Osteoblast (primary cell): ENCODE measurements at regions not wholly inside any gene's neighbourhood (a gene's known extent, or its start where the extent isn't known, plus 50 kb on each side); places are given as distances from the start of the nearest gene placed in this dataset.
"Not testable (repeated sequence)": the region's sequence is repeated elsewhere in the genome, so short reads cannot be mapped to it uniquely, and the experiment has no call there.

Experiments
- DNase-seq: peaks from one replicate; pipeline ENCODE4 v3.0.0; 2011; ENCODE audit warnings: low spot score, mixed read lengths; ENCODE audit not compliant: insufficient read length; ENCODE audit errors: missing footprints
- H2AFZ ChIP-seq: 2 replicates; pipeline ENCODE4 v1.6.0; 2011; ENCODE audit warnings: mild to moderate bottlenecking, low read length
- H3K27ac ChIP-seq: 2 replicates; pipeline ENCODE4 v1.5.1; 2011; ENCODE audit warnings: mild to moderate bottlenecking, low read depth, low read length, moderate library complexity
- H3K27me3 ChIP-seq: 2 replicates; pipeline ENCODE4 v1.6.0; 2012; ENCODE audit warnings: mild to moderate bottlenecking, control low read depth, inconsistent platforms, low read length, moderate library complexity; ENCODE audit not compliant: insufficient read depth
- H3K36me3 ChIP-seq: 2 replicates; pipeline ENCODE4 v1.5.1; 2011; ENCODE audit warnings: mild to moderate bottlenecking, low read length, control low read depth, moderate library complexity; ENCODE audit not compliant: insufficient read depth
- H3K4me1 ChIP-seq: 2 replicates; pipeline ENCODE4 v1.5.1; 2011; ENCODE audit warnings: mild to moderate bottlenecking, low read length, control low read depth, moderate library complexity; ENCODE audit not compliant: insufficient read depth
- H3K4me2 ChIP-seq: 2 replicates; pipeline ENCODE4 v1.6.0; 2011; ENCODE audit warnings: mild to moderate bottlenecking, low read length; ENCODE audit not compliant: insufficient read depth
- H3K4me3 ChIP-seq: fragments of 200-600 bp; sonication (generic); 3 replicates; pipeline ENCODE4 v1.5.1; 2012; ENCODE audit warnings: mild to moderate bottlenecking, low read length, inconsistent platforms; ENCODE audit not compliant: insufficient read depth
- H3K79me2 ChIP-seq: 2 replicates; pipeline ENCODE4 v1.6.0; 2012; ENCODE audit warnings: mild to moderate bottlenecking, low read length, control low read depth, inconsistent platforms; ENCODE audit not compliant: insufficient read depth
- H3K9me3 ChIP-seq: 2 replicates; pipeline ENCODE4 v1.5.1; 2011; ENCODE audit warnings: low read depth, low read length, control low read depth
- H4K20me1 ChIP-seq: 2 replicates; pipeline ENCODE4 v1.6.0; 2012; ENCODE audit warnings: mild to moderate bottlenecking, low read length, control low read depth; ENCODE audit not compliant: insufficient read depth
- TF ChIP-seq, protein P1 (sequence below): IDR thresholded peaks from 2 replicates; pipeline ENCODE4 v1.5.1; 2011; ENCODE audit warnings: mild to moderate bottlenecking, low read depth, low read length, moderate library complexity; ENCODE audit errors: extremely low read depth

GRCh38 chr3:59368900-59369675 lies 319.3 kb upstream of the CFAP20DC start:
- H3K4me2 ChIP-seq: no peak overlapping the region
- H3K27ac ChIP-seq: no peak overlapping the region
- no peaks in the 10 kb centered on the region for H3K36me3 ChIP-seq
- H3K9me3 ChIP-seq: no peaks in the 10 kb centered on the region
- TF ChIP-seq, protein P1, sequence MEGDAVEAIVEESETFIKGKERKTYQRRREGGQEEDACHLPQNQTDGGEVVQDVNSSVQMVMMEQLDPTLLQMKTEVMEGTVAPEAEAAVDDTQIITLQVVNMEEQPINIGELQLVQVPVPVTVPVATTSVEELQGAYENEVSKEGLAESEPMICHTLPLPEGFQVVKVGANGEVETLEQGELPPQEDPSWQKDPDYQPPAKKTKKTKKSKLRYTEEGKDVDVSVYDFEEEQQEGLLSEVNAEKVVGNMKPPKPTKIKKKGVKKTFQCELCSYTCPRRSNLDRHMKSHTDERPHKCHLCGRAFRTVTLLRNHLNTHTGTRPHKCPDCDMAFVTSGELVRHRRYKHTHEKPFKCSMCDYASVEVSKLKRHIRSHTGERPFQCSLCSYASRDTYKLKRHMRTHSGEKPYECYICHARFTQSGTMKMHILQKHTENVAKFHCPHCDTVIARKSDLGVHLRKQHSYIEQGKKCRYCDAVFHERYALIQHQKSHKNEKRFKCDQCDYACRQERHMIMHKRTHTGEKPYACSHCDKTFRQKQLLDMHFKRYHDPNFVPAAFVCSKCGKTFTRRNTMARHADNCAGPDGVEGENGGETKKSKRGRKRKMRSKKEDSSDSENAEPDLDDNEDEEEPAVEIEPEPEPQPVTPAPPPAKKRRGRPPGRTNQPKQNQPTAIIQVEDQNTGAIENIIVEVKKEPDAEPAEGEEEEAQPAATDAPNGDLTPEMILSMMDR: no peak
- H3K4me3 ChIP-seq: no peak overlapping the region
- no peaks in the 10 kb centered on the region for H3K27me3 ChIP-seq
- DNase-seq: no peak
- H3K4me1 ChIP-seq: peaks cover 7% of the 10 kb centered on the region
- no peaks in the 10 kb centered on the region for H4K20me1 ChIP-seq
- no peak overlapping the region for H2AFZ ChIP-seq
- H3K79me2 ChIP-seq: no peaks in the 10 kb centered on the region

GRCh38 chr3:59367150-59367549 lies 317.3 kb upstream of the CFAP20DC start:
- Histone ChIP-seq H3K36me3 (no peaks in the 10 kb centered on the region), H3K27ac (no peak overlapping the region), H4K20me1 (no peaks in the 10 kb centered on the region), H2AFZ (no peak overlapping the region), H3K4me3 (no peak overlapping the region), H3K27me3 (no peaks in the 10 kb centered on the region), H3K4me2 (no peak overlapping the region), H3K79me2 (no peaks in the 10 kb centered on the region), H3K4me1 (peaks cover 7% of the 10 kb centered on the region), H3K9me3 (no peaks in the 10 kb centered on the region)
- no peak for DNase-seq
- TF ChIP-seq, protein P1: no peak

GRCh38 chr3:59366218-59366617 lies 316.4 kb upstream of the CFAP20DC start:
- no peaks in the 10 kb centered on the region for H4K20me1 ChIP-seq
- no peaks in the 10 kb centered on the region for H3K27me3 ChIP-seq
- no peak overlapping the region for H3K4me3 ChIP-seq
- no peaks in the 10 kb centered on the region for H3K9me3 ChIP-seq
- no peaks in the 10 kb centered on the region for H3K36me3 ChIP-seq
- TF ChIP-seq, protein P1: no peak
- H3K4me1 ChIP-seq: peaks cover 7% of the 10 kb centered on the region
- no peak overlapping the region for H2AFZ ChIP-seq
- H3K4me2 ChIP-seq: no peak overlapping the region
- no peaks in the 10 kb centered on the region for H3K79me2 ChIP-seq
- no peak overlapping the region for H3K27ac ChIP-seq
- DNase-seq: no peak

- peak overlapping the region; percentile 20 for H3K27ac ChIP-seq
- TF ChIP-seq, protein P1: no peak
- peaks cover 7% of the 10 kb centered on the region for H3K4me1 ChIP-seq
- H3K4me3 ChIP-seq: no peak overlapping the region
- H3K4me2 ChIP-seq: no peak overlapping the region
- peak; percentile 69 for DNase-seq
- H2AFZ ChIP-seq: no peak overlapping the region
- H3K79me2 ChIP-seq: no peaks in the 10 kb centered on the region
- H3K36me3 ChIP-seq: no peaks in the 10 kb centered on the region
- no peaks in the 10 kb centered on the region for H3K27me3 ChIP-seq
- H3K9me3 ChIP-seq: no peaks in the 10 kb centered on the region
- H4K20me1 ChIP-seq: no peaks in the 10 kb centered on the region
Observed at GRCh38 chr3:59364496-59364895, 314.7 kb upstream of the CFAP20DC start.

GRCh38 chr3:59360312-59360711 lies 310.5 kb upstream of the CFAP20DC start:
- not testable (repeated sequence) for H3K36me3 ChIP-seq, H2AFZ ChIP-seq, H3K4me3 ChIP-seq, H3K9me3 ChIP-seq, H3K27me3 ChIP-seq, DNase-seq, H4K20me1 ChIP-seq, H3K4me1 ChIP-seq, H3K27ac ChIP-seq, H3K4me2 ChIP-seq, H3K79me2 ChIP-seq
